ENCODE measurements at regions not wholly inside any gene's neighbourhood (a gene's known extent, or its start where the extent isn't known, plus 50 kb on each side); places are given as distances from the start of the nearest gene placed in this dataset.
A peak's percentile ranks its signal among the peaks of the same experiment; 100 is the strongest.

DNA sequence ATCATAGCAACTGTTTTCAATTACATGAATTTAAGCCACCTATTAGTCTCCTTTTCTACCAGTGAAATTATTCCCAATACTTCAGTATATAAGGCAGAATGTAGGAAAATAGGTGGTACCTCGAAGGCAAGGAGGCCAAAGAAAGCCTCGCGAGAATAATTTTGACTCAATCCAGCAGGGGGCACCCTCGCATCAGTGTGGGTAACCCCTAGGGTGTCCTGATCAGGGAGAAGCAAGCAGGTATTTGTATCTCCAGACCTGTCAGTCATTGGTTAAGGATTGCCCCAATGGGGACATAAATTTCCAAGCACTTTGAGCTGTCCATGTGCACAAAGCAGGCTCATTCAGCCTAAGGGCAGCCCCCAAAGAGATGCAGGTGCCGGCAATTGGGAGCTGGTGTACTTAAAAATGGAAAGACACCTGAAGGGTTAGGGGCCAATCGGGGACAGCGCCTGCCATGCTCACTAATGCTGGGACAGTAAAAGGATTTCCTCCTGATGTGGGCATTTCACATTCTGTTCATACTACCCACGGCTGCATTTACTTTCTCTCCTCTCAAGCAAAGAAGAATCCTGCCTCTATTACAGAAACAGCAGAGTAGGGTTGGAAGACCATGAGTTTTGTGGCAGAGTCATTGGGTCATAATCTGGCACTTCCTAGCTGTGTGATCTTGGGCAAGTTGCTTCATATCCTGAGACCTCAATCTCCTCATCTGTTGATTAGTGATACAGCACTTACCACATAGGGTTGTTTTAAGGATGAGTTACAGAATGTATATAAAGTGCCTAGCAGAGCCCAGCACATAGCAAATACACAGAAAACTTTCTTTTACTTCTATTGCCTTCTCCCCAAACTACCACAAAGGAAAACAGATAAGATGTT, 136.1 kb downstream of the ICOS start:
- H3K23ac ChIP-seq (ENCODE audit: insufficient read length, low read depth, low read length): no peak overlapping the region
- no peaks in the 10 kb centered on the region for H3K9me3 ChIP-seq (ENCODE audit: control insufficient read depth, low read depth, low read length)
- H4K20me1 ChIP-seq (ENCODE audit: control insufficient read depth, insufficient read depth, insufficient read length): no peaks in the 10 kb centered on the region
- no peaks in the 10 kb centered on the region for H3K79me2 ChIP-seq (ENCODE audit: insufficient read depth, low read length)
- H2BK15ac ChIP-seq (ENCODE audit: low read depth, low read length): no peak overlapping the region
- H3K4me1 ChIP-seq (ENCODE audit: insufficient read depth, low read length): no peaks in the 10 kb centered on the region
- H2BK12ac ChIP-seq (ENCODE audit: insufficient read length, low read depth, low read length): no peak overlapping the region
- TF ChIP-seq CTCF (conservative IDR thresholded peaks at IDR 0.05): peak; percentile 84
- no peak overlapping the region for H2AFZ ChIP-seq (ENCODE audit: low read length)
- no peak overlapping the region for H3T11ph ChIP-seq (ENCODE audit: low read length)
- H3K18ac ChIP-seq (ENCODE audit: insufficient read length, low read depth, low read length): no peak overlapping the region
- H3K9ac ChIP-seq (ENCODE audit: extremely low read depth, insufficient read length, low read length): no peak overlapping the region
- H2AK5ac ChIP-seq (ENCODE audit: insufficient read length, low read length): no peak overlapping the region
- H3K36me3 Mint-ChIP-seq (ENCODE audit: insufficient read depth in 1 of 3, low read depth in 3 of 3): no peaks in the 10 kb centered on the region
- H3K27me3 ChIP-seq (ENCODE audit: insufficient read depth, low read length): no peaks in the 10 kb centered on the region
- peaks cover 0 to 6% of the 10 kb centered on the region in 2 experiments; a peak in 1 of 4 replicates for H3K4me1 Mint-ChIP-seq
- no peaks in the 10 kb centered on the region for H3K27me3 Mint-ChIP-seq (ENCODE audit: low read depth)
- no peaks in the 10 kb centered on the region for H3K23me2 ChIP-seq (ENCODE audit: insufficient read length, low read depth, low read length, poor library complexity, severe bottlenecking)
- H3K9me3 Mint-ChIP-seq: no peaks in the 10 kb centered on the region
- peak; percentile 72 for DNase-seq
- no peak overlapping the region for H4K8ac ChIP-seq (replicated peaks; ENCODE audit: insufficient read length, low read depth, low read length)
- no peak overlapping the region for H4K91ac ChIP-seq (ENCODE audit: insufficient read length, low read depth, low read length)
- no peak overlapping the region for H3K56ac ChIP-seq (ENCODE audit: insufficient read length, low read depth, low read length)
- no peak overlapping the region for H3K27ac Mint-ChIP-seq
- no peak overlapping the region for H4K5ac ChIP-seq (ENCODE audit: insufficient read length, low read depth, low read length)
- WGBS (ENCODE audit: extremely low coverage, insufficient read length, low lambda C conversion rate): no CpG with 5 or more reads among the region's 8 CpGs
- no peak overlapping the region for H3K14ac ChIP-seq (ENCODE audit: insufficient read depth, low read length)
- H2BK120ac ChIP-seq (ENCODE audit: low read depth, low read length, poor library complexity, severe bottlenecking): no peak overlapping the region
- H2BK20ac ChIP-seq (ENCODE audit: low read depth, low read length, poor library complexity, severe bottlenecking): no peak overlapping the region
- H3K79me1 ChIP-seq (ENCODE audit: insufficient read depth, low read depth, low read length, poor library complexity, severe bottlenecking): no peaks in the 10 kb centered on the region
- H2BK5ac ChIP-seq (ENCODE audit: insufficient read length, low read length): no peak overlapping the region
- no peak overlapping the region for H3K4ac ChIP-seq (ENCODE audit: low read depth, low read length)
- H3K4me2 ChIP-seq (ENCODE audit: insufficient read depth, insufficient read length, low read length): no peak overlapping the region
- no peak overlapping the region for H3K27ac ChIP-seq (ENCODE audit: insufficient read length, low read depth, low read length)
- H3K4me3 Mint-ChIP-seq: no peak overlapping the region

Measured in H9 (cell line).